HG02642 (cell line): ENCODE measurements at regions not wholly inside any gene's neighbourhood (a gene's known extent, or its start where the extent isn't known, plus 50 kb on each side); places are given as distances from the start of the nearest gene placed in this dataset.
"Not testable (repeated sequence)": the region's sequence is repeated elsewhere in the genome, so short reads cannot be mapped to it uniquely, and the experiment has no call there.

Experiments
- ATAC-seq: cut with Tn5 transposase; IDR thresholded peaks from one replicate; pipeline ENCODE4 v1.9.1; 2021; ENCODE audit warnings: mild to moderate bottlenecking; ENCODE audit not compliant: unreplicated experiment, poor library complexity

DNA sequence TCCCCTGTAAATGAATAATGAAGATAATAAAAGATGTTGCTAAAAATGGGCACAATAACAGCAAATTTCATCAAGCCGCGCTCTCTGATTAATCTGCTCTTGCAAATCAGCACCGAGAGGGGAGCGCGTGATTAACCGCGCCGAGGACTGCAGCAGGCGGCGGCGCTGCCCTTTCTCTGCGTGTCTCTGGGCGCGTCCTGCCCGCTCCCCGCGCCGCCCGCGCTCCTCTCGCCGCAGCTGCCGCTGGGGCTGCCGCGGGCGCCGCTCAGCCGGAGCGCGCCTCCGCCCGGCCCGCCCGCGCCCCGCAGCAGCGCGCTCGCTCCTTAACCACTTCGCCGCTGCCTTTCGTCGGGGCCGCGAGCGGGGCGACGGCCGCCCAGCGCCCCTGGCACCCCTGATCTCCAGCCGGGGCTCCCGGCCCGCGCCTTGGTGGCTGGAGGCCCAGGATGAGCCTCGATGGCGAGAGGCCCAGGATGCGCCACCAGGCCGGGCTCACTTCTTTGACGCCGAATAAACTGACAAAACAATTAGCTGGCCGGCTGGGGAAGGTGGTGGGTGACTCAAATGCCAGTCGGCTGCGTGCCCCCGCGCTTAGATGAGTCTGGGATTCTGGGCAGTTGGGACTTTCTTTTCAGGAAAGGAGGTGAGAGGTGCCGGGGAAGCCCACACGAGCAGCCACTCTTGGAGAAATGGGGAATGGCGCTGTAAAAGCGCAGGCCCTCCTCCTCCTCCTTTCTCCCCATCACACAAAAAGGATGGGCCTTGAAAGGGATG is 221.4 kb upstream of the PKN2 start:
- ATAC-seq, result no peak

DNA sequence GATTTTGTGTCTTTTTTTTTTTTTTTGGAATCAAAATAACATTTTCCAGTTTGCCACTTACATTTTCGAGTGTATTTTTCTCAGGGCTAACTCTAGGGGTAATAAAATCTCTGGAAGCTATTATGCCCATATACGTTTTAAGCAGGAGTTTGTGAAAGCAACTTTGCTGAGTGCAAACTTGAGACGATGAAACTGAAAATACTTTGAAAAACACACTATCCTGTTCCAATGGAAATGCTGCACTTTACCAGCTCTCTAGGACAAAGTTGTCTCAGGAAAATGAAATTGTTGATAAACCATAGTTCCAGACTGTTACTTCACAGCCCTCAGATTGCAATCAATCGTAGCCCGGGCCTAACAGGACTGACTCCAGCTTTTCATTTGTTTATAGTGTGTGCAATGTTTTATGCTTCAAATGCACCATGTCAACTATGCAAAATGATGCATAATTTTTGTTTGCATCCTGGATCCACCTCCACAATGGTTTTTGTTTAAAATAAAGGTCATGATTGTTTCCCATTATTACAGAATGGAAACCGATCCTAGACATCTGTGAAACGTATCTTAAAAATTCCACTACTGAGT is 220.6 kb upstream of the PKN2 start:
- no peak for ATAC-seq

DNA sequence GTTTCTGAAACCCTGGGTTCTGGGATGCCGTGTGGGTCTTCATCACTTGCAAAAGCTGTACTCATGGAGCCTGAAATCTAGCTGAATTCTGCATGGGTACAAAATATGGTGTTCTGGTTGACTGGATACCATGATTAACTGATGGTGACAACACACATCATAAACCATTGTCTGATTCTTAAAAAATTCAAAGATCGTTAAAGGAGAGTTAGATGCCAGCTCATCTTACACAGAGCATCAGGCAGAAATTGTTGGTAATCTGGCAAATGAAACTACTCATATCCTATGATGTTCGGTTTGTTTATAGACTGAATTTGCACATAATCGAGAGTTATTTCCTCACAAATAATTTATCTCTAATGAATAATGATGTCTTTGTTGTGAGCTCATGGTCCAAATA is 218.1 kb upstream of the PKN2 start:
- no peak for ATAC-seq

DNA sequence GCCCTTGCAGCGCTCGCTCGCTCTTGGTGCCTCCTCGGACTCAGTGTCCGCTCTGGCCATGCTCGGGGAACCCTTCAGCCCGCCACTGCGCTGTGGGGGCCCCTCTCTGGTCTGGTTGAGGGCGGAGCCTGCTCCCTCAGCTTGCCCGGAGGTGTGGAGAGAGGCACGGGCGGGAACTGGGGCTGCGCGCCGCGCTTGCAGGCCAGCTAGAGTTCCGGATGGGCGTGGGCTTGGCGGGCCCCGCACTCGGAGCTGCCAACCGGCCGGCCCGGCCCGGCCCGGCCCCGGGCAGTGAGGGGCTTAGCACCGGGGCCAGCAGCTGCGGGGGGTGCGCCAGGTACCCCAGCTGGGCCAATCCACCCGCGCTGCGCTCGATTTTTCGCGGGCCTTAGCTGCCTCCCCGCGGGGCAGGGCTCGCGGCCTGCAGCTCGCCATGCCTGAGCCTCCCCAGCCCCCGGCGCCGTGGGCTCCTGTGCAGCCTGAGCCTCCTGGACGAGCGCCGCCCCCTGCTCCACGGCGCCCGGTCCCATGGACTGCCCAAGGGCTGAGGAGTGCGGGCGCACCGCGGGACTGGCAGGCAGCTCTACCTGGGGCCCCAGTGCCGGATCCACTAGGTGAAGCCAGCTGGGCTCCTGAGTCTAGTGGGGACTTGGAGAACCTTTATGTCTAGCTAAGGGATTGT is 217.0 kb upstream of the PKN2 start:
- no peak for ATAC-seq

DNA sequence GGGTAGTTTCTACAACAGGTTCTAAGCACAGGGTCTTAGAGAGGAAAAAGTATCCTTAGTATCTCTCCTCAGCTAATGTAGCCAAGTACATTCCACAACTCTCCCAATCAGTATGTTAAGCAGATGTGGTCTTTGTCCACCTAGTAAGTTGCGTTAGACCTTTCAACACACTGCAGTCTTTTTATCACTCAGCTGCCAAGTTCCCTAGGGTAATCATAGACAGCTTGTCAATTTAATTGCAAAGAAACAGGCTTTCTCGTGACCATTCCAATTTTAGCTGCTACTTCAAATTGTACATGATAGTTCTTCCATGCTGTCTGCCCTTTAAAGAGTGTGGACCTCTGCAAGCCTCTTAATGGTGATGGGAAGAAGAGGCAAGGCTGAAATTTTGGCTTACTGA is 211.8 kb upstream of the PKN2 start:
- no peak for ATAC-seq

DNA sequence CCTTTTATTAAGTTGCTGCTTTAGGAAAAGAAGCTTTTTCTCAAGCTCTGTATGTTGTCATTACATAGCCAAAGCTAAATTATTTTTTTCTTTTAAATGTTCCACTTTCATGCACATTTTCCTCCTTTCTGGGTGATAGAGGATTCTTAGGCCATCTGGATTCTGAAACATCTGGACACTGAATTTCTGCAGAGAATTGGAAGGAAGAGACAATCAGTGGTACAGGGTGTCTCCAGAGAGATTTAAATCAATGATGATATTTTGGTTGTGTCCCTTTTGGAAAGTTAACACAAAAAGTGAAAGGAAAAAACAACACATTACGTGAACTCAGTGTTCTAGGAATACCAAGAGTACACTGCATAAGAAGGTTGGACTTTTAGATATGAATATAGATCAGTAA is 211.4 kb upstream of the PKN2 start:
- ATAC-seq, result no peak

DNA sequence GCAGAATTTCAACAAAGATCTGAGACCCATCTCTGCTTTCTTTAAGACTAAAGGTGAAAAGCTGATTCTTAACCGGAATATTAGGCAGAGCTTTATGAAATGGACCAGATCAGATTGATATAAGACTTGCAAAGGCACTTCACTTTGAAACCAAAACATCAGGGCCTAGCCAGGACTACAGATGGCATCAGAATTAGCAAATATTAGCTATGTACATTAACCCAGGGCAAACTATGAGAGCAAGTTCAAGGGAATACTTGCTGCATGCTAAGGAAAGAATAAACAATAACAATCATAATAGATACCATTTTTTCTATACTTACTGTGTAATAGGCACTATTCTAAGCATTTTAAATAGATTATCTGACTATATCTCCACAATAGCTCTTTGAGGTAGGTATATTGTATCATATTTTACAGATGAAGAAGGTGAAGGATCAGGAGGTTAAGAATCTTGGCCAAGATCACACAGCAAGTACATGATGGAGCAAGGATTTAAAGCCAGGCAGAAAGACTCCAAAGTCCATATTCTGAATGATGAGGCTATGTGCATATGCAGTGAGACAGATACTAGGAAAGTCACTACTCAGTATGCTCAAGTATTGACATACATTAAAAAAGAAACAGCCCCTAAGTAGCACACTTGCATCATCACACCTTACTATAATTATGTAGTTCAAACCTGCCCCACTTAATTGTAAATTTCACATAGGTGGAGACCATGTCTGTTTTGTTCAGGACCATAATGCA is 209.3 kb upstream of the PKN2 start:
- no peak for ATAC-seq

DNA sequence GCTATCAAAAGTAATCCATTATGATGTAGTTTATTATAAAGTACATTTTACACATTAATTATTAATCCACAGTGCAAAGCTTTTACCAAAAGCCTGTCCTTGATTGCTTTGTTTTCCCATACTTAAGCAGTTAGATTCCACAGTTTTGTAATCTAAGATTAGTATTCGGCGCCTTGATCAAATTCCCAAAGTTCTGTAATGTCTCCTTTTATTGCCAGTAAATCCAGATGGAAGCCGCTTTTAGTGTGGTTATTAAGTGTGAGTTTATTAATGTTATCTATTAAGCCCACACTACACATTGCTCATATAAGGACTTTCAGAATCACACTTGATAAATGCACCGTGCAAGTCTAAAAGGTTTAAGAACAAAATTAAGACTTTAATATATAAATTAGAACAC is 199.2 kb upstream of the PKN2 start:
- no peak for ATAC-seq

DNA sequence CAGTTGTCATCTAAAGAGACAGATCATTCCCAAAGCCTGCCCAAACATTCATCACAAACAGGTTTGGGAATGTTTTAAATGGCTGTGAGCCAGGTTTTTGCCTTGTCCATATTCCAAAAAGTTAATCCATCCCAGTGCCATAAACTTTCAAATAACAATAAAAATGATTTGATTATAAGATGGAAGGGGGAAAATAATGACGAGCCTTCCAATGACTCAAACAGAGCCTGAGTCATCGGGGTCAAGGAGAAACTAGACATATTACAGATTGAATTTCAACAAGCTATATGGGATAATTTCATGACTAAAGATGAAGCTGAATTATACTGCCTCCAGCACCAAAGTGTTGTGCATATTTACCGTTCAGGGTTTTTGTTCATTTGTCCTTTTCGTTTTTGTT is 195.8 kb upstream of the PKN2 start:
- ATAC-seq, result no peak

DNA sequence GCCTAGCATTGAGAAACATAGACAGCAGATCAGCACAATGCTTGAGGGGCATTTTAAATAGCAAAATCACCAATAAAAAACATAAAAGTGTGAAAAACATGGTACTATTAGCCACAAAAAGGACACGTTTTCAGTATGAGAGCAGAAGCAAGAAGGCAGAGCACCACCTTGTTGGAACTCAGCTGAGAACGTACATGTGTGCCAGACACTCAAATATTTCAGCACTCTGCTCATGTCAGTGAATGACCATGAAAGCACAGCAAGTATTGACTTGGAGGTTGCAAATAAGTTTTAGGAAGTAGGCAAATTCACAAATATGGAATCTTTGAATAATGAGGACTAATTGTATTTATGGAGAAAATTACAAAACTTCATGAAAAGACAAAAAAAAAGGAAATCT is 193.4 kb upstream of the PKN2 start:
- ATAC-seq, result no peak

DNA sequence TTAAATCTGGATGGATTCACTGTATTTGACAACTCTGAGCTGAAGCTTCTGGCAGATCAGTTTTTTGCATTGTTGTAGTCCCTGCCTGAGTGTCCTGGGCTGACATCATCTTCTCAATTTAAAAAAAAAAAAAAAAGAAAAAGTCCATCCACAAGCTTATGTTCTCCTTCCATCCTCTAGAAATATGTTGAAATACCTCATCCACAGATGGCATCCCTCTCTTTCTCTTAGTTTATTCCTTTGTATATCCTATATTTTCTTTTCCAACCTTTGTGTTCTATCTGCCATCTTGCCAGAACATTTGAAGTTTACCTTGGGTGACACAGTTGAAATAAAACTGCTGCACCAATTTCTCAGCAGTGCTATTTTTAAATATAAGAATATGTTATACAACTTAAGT is 184.4 kb upstream of the PKN2 start:
- no peak for ATAC-seq

DNA sequence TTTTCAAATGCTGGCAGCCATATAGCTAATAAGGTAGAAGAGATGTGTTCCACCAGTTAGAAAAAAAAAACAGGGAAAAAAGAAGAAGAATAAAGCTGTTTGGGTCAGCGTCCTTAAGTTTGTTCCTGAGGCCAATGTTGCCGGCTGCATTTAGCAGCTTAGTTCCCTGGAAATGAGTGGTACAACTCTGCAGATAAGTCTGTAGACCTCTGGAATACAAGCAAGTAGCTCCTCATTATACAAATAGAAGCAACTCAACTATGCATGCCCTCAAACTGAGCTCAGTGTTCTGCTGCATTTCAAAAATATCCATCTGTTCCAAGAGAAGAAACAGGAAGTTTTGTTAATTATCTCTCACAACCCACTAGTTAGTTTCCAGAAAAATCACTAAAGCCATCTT is 181.2 kb upstream of the PKN2 start:
- no peak for ATAC-seq

DNA sequence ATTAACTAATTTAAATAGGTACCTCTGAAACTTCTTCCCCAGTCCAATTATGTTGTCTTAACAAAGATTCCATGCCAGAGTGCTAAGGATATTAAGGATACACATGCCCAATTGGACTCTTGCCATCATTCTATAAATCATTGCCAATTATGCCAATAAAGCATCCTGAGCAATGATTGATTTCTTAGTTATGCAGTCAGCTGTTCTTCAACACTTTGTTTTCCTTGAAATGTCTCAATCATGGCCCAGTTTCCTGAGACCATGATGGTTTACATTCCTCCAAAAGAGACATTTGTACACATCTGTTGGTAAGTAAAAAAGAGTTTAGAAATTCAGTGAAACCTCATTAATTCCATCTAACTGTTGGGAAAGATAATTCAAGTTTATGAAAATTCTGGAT is 180.4 kb upstream of the PKN2 start:
- ATAC-seq, result no peak

DNA sequence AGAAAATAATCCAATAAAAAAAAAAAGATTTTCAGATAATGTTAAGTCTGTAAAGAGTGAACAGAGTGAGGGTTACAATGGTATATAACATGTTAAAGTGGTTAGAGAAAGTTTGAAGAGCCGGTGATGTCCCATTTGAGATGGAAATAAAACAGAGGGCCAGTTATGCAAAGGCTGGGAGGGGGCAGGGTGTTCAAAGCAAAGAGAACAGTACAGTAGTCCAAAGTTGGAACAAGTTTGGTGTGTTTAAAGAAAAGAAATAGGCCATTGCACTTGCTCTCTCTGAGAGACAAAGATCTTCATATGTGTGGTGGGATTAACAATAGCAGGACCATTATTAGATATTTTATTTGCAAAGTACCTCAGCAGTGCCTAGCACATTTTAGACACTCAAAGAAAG is 179.5 kb upstream of the PKN2 start:
- ATAC-seq, result no peak

DNA sequence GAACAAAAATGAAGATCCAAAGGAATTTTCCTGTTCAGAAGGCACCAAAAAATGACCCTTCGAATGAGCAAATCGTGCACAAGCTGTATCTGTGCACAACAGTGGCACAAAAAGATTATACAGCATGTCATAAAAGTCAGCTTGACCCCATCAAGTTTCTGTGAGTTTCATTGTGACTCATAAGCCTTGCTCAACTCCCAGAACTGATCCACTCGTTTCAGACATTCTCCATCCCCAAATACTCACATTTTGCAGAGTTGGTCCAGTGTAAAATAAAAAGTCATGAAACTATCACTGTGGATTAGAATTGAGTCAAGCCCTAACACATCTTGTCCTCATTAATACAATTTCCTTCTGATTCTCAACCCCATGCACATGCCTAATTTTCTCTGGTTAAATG is 174.7 kb upstream of the PKN2 start:
- ATAC-seq, result no peak

DNA sequence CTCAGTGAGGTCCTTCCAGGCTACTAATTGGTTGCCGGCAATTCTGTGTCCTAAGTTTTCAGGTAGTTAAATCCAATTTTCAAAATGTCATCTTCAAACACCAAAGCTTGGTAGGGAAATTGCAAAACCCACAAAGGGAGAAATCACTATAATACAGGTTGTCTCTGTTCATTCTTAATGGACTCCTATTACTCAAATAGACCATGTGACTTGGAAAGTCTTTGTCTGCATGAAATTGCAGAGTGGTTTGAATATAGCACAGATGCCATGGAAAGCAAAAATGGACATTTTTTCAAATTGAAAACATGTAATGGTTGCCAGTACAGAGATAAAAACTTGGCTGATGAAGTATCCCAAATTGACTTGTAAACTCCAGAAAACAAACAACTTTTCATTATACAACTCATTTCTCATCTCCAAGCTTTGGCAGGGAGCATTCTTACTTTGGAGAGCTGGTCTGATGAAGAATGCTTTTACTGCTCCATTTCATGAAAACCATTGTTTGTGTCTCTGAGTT is 169.5 kb upstream of the PKN2 start:
- no peak for ATAC-seq

DNA sequence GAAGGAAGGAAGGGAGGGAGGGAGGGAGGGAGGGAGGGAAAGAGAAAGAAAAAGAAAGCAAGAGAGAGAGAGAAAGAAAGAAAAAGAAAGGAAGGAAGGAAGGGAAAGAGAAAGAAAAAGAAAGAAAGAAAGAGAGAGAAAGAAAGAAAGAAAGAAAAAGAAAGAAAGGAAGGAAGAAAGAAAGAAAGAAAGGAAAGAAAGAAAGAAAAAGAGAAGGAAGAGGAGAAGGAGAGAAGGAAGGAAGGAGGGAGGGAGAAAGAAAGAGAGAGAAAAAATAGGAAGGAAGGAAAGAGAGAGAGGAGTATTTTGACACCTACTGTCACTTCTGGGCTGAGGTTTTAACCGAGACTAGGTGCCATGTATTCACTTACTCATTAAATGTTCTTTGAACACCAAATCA is 166.6 kb upstream of the PKN2 start:
- ATAC-seq, result not testable (repeated sequence)

DNA sequence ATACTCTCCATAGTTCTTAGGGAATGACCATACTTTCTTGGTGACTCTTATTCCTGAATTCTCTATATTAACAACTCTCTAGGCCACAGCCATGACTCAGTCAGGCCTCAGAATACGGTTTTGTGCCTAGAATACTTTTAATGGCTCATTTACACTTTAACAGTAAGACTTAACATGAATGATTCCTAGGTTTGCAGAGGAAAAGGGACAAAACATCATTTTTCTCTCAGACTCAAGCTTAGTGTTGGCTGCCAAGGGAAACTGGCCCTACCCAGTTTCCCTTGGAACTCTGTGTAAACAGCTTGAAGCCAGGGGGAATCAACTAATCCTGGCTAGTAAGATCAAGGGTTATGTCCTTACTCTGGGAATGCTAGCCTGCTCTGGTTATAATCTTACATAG is 164.9 kb upstream of the PKN2 start:
- no peak for ATAC-seq

DNA sequence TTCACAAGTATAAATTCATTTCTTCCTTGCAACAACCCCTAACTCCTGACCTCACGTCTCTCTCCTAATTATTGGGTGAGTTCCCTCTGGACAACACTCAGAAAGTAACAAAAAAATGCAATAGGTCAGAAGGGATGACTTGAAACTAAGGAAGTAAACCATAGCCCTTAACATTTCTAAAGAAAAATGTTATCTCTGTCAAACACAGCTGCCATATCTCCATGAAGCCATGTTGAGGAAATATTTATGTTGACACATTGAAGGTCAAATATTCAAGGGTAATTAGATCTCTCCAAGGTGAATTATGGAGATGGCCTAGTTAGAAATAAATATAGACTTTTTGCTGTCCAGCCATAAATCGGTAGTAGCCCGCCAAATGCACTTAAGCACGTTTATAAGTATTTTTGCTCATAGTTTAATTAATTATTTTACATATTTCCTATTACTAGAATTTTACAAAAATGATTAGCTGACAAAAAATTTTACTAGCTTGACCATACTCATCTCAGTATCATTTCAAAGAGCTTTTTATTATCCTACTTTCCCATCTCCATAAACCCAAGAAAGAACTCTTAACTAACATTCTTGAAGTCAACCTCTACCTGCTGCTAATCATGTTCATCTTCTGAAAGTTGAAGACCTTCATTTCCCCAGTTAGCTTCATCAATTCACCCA is 160.1 kb upstream of the PKN2 start:
- no peak for ATAC-seq

DNA sequence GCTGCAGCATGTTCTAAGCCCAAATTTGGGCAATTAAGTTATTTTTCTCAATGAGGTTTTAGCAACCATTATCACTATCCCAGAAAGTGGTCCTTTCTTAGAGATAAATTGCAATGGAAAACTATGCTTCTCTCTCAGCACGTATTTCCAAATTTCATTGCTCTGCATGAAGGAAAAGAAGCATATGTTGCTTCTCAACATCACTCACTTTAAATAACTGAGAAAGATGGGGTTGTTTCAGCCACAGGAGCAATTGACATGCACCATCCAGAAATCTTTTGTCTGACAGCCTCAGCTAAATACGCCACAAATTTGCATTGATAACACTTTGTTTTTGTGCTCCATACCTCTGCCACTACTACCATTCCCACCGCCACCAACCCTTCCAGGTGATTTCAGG is 157.6 kb upstream of the PKN2 start:
- no peak for ATAC-seq
